Ovary (tissue), 7 donors: ENCODE measurements at regions not wholly inside any gene's neighbourhood (a gene's known extent, or its start where the extent isn't known, plus 50 kb on each side); places are given as distances from the start of the nearest gene placed in this dataset.

Experiments used
- DNase-seq, 5 donors: peaks; one replicate each; pipeline ENCODE4 v3.0.0-alpha.2; 2019 to 2020
- H3K27ac ChIP-seq, 2 donors: fragments of 200-600 bp; one replicate each; pipeline versions ENCODE4 v1.5.1 to v1.8.0; 2019 to 2022
- H3K27me3 ChIP-seq: fragments of 200-600 bp; one replicate; pipeline ENCODE4 v1.8.0; 2022
- H3K36me3 ChIP-seq: fragments of 200-600 bp; sonication (generic); one replicate; pipeline ENCODE4 v1.5.1; 2019
- H3K4me1 ChIP-seq: one replicate; pipeline ENCODE4 v1.8.1; 2013; ENCODE audit warnings: mild to moderate bottlenecking, moderate library complexity; ENCODE audit not compliant: insufficient read depth
- H3K4me3 ChIP-seq: fragments of 200-600 bp; sonication (generic); one replicate; pipeline ENCODE4 v1.5.1; 2017
- H3K9me3 ChIP-seq, 2 donors: fragments of 200-600 bp in 1 of 2; sonication (generic) in 1 of 2; one replicate each; pipeline versions ENCODE4 v1.5.1 to v1.8.1; 2013 to 2019; ENCODE audit warnings: mild to moderate bottlenecking in 1 of 2, moderate library complexity in 1 of 2
- EP300 ChIP-seq: sonication (generic); formaldehyde crosslinking; IDR thresholded peaks from one replicate; pipeline ENCODE4 v1.6.1; 2017; ENCODE audit warnings: antibody characterized with exemption
- POLR2A ChIP-seq: fragments of 450-650 bp; IDR thresholded peaks from one replicate; pipeline ENCODE4 v1.6.1; 2017; ENCODE audit warnings: antibody characterized with exemption, mild to moderate bottlenecking, moderate library complexity
- WGBS, 3 donors: extraction: QIAGEN DNeasy Blood & Tissue Kit in 1 of 3; methylation state at CpG; one replicate each; pipeline versions ENCODE4 v1.1.5 to v1.1.7; 2013 to 2017; 5-methylcytosine and 5-hydroxymethylcytosine counted together
- intact Hi-C, 4 donors: fragments of 100-400 bp; cut with DNase I; formaldehyde crosslinking; loops; one replicate each; pipeline versions ENCODE4 v1.11.0 to v1.15.1; 2022 to 2023
- TF ChIP-seq, protein P1 (sequence below), 3 donors: fragments of 450-650 bp in 2 of 3; fragments of 200-600 bp in 1 of 3; IDR thresholded peaks; one replicate each; pipeline versions ENCODE4 v1.5.1 to v1.8.0; 2016 to 2022; ENCODE audit warnings: antibody characterized with exemption in 3 of 3, mild to moderate bottlenecking in 1 of 3
- donor health status: DM: no; HTN: no; CAD: no; lungs with moderate emphysema.
- donor health status: DM: no; HTN: no; CAD: no.
- donor health status: Bipolar disorder and iron deficiency.
- donor health status: DM: no; HTN: no; CAD: no.
- donor health status: DM: yes; HTN: yes; CAD: no.

- Histone ChIP-seq H3K4me3 (no peak overlapping the region), H3K9me3 (no peaks in the 10 kb centered on the region), H3K4me1 (peaks cover 3% of the 10 kb centered on the region), H3K27me3 (no peaks in the 10 kb centered on the region), H3K27ac (no peak overlapping the region), H3K36me3 (no peaks in the 10 kb centered on the region)
- WGBS, 3 donors = 81 to 87% (median 86%) methylated on average over 6 of the region's 6 CpGs
- DNase-seq = no peak
- intact Hi-C loops = no loop called here
- TF ChIP-seq, protein P1, sequence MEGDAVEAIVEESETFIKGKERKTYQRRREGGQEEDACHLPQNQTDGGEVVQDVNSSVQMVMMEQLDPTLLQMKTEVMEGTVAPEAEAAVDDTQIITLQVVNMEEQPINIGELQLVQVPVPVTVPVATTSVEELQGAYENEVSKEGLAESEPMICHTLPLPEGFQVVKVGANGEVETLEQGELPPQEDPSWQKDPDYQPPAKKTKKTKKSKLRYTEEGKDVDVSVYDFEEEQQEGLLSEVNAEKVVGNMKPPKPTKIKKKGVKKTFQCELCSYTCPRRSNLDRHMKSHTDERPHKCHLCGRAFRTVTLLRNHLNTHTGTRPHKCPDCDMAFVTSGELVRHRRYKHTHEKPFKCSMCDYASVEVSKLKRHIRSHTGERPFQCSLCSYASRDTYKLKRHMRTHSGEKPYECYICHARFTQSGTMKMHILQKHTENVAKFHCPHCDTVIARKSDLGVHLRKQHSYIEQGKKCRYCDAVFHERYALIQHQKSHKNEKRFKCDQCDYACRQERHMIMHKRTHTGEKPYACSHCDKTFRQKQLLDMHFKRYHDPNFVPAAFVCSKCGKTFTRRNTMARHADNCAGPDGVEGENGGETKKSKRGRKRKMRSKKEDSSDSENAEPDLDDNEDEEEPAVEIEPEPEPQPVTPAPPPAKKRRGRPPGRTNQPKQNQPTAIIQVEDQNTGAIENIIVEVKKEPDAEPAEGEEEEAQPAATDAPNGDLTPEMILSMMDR (IDR thresholded peaks at IDR 0.05) = no peak
- TF ChIP-seq POLR2A = no peak
These were observed 619.2 kb upstream of the CLINT1 start for GRCh38 chr5:158478139-158478538.

GRCh38 chr5:158477214-158477613, 618.3 kb upstream of the CLINT1 start:
- DNase-seq = no peak
- Histone ChIP-seq H3K9me3 (no peaks in the 10 kb centered on the region), H3K36me3 (no peaks in the 10 kb centered on the region), H3K27ac (no peak overlapping the region), H3K4me1 (no peaks in the 10 kb centered on the region), H3K4me3 (no peak overlapping the region), H3K27me3 (no peaks in the 10 kb centered on the region)
- intact Hi-C loops = no loop called here
- TF ChIP-seq, protein P1 (IDR thresholded peaks at IDR 0.05) = no peak
- no peak for TF ChIP-seq POLR2A
- TF ChIP-seq EP300 = no peak
- 86 to 94% (median 90%) methylated on average over 3 of the region's 3 CpGs for WGBS, 3 donors

GRCh38 chr5:158473016-158473635, 614.2 kb upstream of the CLINT1 start:
- WGBS, 3 donors = 71 to 80% (median 72%) methylated on average over 4 of the region's 4 CpGs
- H3K4me1 ChIP-seq = no peaks in the 10 kb centered on the region
- intact Hi-C loops = no loop called here
- TF ChIP-seq POLR2A = no peak
- TF ChIP-seq, protein P1 (IDR thresholded peaks at IDR 0.05) = no peak
- TF ChIP-seq EP300 = no peak
- no peak overlapping the region for H3K4me3 ChIP-seq
- H3K36me3 ChIP-seq = no peaks in the 10 kb centered on the region
- no peak overlapping the region for H3K27ac ChIP-seq
- no peak for DNase-seq
- H3K27me3 ChIP-seq = no peaks in the 10 kb centered on the region
- no peaks in the 10 kb centered on the region for H3K9me3 ChIP-seq

- intact Hi-C loops = no loop called here
- no peak overlapping the region for H3K4me3 ChIP-seq
- WGBS, 3 donors = 59 to 71% (median 70%) methylated on average over 2 of the region's 2 CpGs
These were observed 612.6 kb upstream of the CLINT1 start for GRCh38 chr5:158471535-158471924.

More at GRCh38 chr5:158471535-158471924, 612.6 kb upstream of the CLINT1 start:
- Histone ChIP-seq H3K9me3 (no peaks in the 10 kb centered on the region), H3K4me1 (no peaks in the 10 kb centered on the region), H3K36me3 (no peaks in the 10 kb centered on the region), H3K27me3 (no peaks in the 10 kb centered on the region), H3K27ac (no peak overlapping the region)
- TF ChIP-seq, protein P1 (IDR thresholded peaks at IDR 0.05) = no peak
- TF ChIP-seq POLR2A (no peak), EP300 (no peak)
- no peak for DNase-seq
